ENCODE measurements at regions not wholly inside any gene's neighbourhood (a gene's known extent, or its start where the extent isn't known, plus 50 kb on each side); places are given as distances from the start of the nearest gene placed in this dataset.

- no peak for TF ChIP-seq ELK1 (IDR thresholded peaks at IDR 0.05; ENCODE audit: low read depth, low read length)
- no peak for TF ChIP-seq REST (IDR thresholded peaks at IDR 0.05; ENCODE audit: low read depth, low read length)
Observed at GRCh38 chr3:88225326-88226008, 75.7 kb downstream of the C3orf38 start.

All from GM12878 (cell line).